SH-SY5Y (cell line): ENCODE measurements at regions not wholly inside any gene's neighbourhood (a gene's known extent, or its start where the extent isn't known, plus 50 kb on each side); places are given as distances from the start of the nearest gene placed in this dataset.

Experiments
- GATA2 ChIP-seq: IDR thresholded peaks from 2 replicates; pipeline ENCODE4 v1.6.1; 2011; ENCODE audit warnings: mild to moderate bottlenecking, low read depth, low read length
- GATA3 ChIP-seq: IDR thresholded peaks from 2 replicates; pipeline ENCODE4 v1.6.1; 2011; ENCODE audit warnings: low read depth, mild to moderate bottlenecking, low read length, moderate library complexity

DNA sequence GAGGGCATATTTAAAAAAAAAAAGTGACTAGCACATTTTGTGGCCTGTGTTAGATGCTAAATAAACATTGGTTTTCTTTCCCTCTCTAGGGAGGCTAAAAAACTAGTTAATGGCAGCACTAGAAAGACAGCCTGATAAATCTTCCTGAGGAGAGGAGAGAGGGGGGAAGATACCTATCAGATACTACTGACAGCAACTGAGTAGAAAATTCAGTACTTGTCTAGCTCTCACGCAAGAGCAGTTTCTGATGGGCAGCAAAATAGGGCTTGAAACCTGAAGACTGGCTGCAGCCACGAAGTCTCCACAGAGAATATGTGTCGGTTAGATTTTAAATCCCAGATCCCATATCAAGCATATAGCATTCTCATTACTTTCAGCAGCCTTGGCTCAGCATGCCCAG, 388.2 kb downstream of the KCNA4 start:
- TF ChIP-seq GATA3, result no peak
- no peak for TF ChIP-seq GATA2
